ENCODE measurements at regions not wholly inside any gene's neighbourhood (a gene's known extent, or its start where the extent isn't known, plus 50 kb on each side); places are given as distances from the start of the nearest gene placed in this dataset.

DNA sequence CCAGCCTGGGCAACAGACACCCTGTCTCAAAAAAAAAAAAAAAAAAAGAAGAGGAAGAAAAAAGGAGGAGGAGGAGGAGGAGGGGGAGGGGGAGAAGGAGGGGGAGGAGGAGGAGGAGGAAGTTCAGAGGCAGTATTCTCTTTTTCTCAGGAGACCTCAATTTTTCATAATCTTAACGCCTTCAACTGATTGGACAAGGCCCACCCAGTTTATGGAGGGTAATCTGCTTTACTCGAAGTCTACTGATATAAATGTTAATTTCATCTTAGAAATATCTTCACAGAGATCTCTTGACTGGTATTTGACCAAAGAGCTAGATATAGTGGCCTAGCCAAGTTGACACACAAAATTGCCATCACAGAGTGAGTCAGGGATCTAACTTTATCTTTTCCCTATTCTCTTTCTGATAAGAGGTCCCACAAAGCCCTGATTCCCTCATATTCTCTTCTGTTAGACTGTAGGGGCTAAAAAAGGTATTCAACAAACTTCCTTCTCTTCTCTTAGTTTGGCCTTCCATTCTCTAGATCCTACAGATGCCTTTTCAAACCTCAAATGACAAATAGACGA, 115.5 kb upstream of the ABCA1 start:
- H3K9me3 ChIP-seq (ENCODE audit: severe bottlenecking): no peaks in the 10 kb centered on the region
- TF ChIP-seq, protein P1, sequence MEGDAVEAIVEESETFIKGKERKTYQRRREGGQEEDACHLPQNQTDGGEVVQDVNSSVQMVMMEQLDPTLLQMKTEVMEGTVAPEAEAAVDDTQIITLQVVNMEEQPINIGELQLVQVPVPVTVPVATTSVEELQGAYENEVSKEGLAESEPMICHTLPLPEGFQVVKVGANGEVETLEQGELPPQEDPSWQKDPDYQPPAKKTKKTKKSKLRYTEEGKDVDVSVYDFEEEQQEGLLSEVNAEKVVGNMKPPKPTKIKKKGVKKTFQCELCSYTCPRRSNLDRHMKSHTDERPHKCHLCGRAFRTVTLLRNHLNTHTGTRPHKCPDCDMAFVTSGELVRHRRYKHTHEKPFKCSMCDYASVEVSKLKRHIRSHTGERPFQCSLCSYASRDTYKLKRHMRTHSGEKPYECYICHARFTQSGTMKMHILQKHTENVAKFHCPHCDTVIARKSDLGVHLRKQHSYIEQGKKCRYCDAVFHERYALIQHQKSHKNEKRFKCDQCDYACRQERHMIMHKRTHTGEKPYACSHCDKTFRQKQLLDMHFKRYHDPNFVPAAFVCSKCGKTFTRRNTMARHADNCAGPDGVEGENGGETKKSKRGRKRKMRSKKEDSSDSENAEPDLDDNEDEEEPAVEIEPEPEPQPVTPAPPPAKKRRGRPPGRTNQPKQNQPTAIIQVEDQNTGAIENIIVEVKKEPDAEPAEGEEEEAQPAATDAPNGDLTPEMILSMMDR (IDR thresholded peaks at IDR 0.05; ENCODE audit: low read depth, low read length): no peak
- no peak overlapping the region for H3K27ac ChIP-seq
- H3K4me3 ChIP-seq (ENCODE audit: low read depth, low read length): no peak overlapping the region
- no peaks in the 10 kb centered on the region for H3K27me3 ChIP-seq (ENCODE audit: insufficient read depth, low read depth, severe bottlenecking)
- no peaks in the 10 kb centered on the region for H3K36me3 ChIP-seq
- no peak for DNase-seq

DNA sequence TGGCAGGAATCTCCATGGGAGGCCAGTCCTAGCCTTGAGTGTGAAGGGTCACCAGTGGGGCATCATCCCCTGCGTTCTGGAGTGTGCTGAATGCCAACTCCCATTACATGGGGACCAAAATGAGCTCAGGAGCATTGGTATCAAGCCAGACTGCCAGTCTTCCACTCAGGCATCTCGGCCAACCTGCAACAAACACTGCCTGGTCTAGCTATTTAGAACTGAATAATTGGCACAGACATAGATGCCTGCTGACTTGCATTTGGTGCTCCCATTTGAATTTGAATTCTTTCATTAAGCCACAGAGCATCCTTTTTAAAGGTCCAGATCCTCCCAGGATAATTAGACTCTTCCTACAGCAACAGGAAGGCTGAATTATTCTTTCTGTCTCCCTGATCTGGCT, 116.6 kb upstream of the ABCA1 start:
- Histone ChIP-seq H3K9me3 (ENCODE audit: severe bottlenecking) (no peaks in the 10 kb centered on the region), H3K27ac (no peak overlapping the region), H3K4me3 (ENCODE audit: low read depth, low read length) (no peak overlapping the region), H3K36me3 (no peaks in the 10 kb centered on the region), H3K27me3 (ENCODE audit: insufficient read depth, low read depth, severe bottlenecking) (no peaks in the 10 kb centered on the region)
- no peak for DNase-seq
- TF ChIP-seq, protein P1 (IDR thresholded peaks at IDR 0.05; ENCODE audit: low read depth, low read length): no peak

DNA sequence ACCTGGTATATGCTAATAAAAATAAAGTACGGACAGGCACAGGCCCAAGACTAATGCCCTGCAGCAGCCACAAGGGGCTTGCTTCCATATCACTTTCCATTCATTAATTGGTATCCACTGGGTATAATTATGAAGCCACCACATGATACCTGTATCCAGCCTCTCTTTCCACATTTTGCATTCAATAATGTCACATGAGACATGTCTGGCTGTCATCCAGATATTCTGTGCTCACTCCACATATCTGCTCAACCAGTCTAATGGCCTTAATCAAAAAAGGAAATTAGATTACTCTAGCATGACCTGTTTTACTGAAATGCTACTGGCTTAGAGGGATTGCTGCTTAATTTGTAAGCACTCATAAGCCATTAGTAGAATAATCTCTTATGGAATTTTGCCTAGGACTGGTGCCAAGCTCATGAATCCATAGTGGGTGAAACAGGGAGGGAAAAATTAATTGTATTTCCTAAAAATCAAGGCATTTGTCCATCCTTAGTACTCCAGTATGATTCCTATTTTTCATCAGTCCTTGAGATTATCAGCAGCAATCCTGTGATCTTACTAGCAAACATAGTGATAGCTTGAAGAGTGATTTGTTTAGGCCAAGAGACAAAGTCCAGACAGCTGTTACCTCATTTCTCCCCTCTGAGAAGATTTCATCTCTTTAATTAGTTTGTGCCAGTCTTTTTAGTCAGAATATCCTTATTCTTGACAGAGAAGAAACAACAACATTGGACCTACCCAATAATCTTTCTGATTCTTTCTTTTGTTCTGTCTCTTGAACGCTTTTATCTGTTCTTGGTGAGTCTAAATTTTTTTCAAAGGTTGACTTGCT, 119.2 kb upstream of the ABCA1 start:
- no peak for DNase-seq
- H3K27ac ChIP-seq: peak overlapping the region; percentile 23
- H3K36me3 ChIP-seq: no peaks in the 10 kb centered on the region
- no peak overlapping the region for H3K4me3 ChIP-seq (ENCODE audit: low read depth, low read length)
- no peaks in the 10 kb centered on the region for H3K9me3 ChIP-seq (ENCODE audit: severe bottlenecking)
- no peaks in the 10 kb centered on the region for H3K27me3 ChIP-seq (ENCODE audit: insufficient read depth, low read depth, severe bottlenecking)
- TF ChIP-seq, protein P1 (IDR thresholded peaks at IDR 0.05; ENCODE audit: low read depth, low read length): 0 out of 2 replicates have a peak, but pooled peaks have one; percentile 38

- peak; percentile 27 for DNase-seq
- no peak overlapping the region for H3K4me3 ChIP-seq (ENCODE audit: low read depth, low read length)
- TF ChIP-seq, protein P1 (IDR thresholded peaks at IDR 0.05; ENCODE audit: low read depth, low read length): no peak
- H3K9me3 ChIP-seq (ENCODE audit: severe bottlenecking): no peaks in the 10 kb centered on the region
- H3K27ac ChIP-seq: peak overlapping the region; percentile 23
- H3K27me3 ChIP-seq (ENCODE audit: insufficient read depth, low read depth, severe bottlenecking): no peaks in the 10 kb centered on the region
- H3K36me3 ChIP-seq: no peaks in the 10 kb centered on the region
These were observed 119.7 kb upstream of the ABCA1 start for GRCh38 chr9:105047742-105048041.

GRCh38 chr9:105048331-105048730, 120.4 kb upstream of the ABCA1 start:
- no peaks in the 10 kb centered on the region for H3K36me3 ChIP-seq
- H3K27ac ChIP-seq: no peak overlapping the region
- no peak for DNase-seq
- H3K4me3 ChIP-seq (ENCODE audit: low read depth, low read length): no peak overlapping the region
- TF ChIP-seq, protein P1 (IDR thresholded peaks at IDR 0.05; ENCODE audit: low read depth, low read length): no peak
- H3K27me3 ChIP-seq (ENCODE audit: insufficient read depth, low read depth, severe bottlenecking): no peaks in the 10 kb centered on the region
- no peaks in the 10 kb centered on the region for H3K9me3 ChIP-seq (ENCODE audit: severe bottlenecking)
